ENCODE measurements at regions not wholly inside any gene's neighbourhood (a gene's known extent, or its start where the extent isn't known, plus 50 kb on each side); places are given as distances from the start of the nearest gene placed in this dataset.
"Not testable (repeated sequence)": the region's sequence is repeated elsewhere in the genome, so short reads cannot be mapped to it uniquely, and the experiment has no call there.

DNA sequence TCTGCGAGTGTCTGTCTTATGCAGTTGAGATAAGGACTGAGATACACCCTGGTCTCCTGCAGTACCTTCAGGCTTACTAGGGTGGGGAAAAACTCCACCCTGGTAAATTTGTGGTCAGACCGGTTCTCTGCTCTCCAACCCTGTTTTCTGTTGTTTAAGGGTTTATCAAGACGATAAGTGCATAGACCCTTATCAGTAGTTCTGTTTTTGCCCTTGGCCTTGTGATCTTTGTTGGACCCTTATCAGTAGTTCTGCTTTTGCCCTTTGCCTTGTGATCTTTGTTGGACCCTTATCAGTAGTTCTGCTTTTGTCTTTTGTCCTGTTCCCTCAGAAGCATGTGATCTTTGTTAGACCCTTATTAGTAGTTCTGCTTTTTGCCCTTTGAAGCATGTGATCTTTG, 83.3 kb upstream of the MARK1 start:
- H3K9me3 Mint-ChIP-seq (ENCODE audit: low read depth); H3K27ac Mint-ChIP-seq; H3K36me3 Mint-ChIP-seq (ENCODE audit: low read depth); POLR2A ChIA-PET; DNase-seq; ATAC-seq; H3K4me1 Mint-ChIP-seq; CTCF ChIA-PET; intact Hi-C loops (cut with DNase I, micrococcal nuclease); H3K4me3 Mint-ChIP-seq: not testable (repeated sequence)
- H3K27me3 Mint-ChIP-seq = peaks cover 18% of the 10 kb centered on the region

DNA sequence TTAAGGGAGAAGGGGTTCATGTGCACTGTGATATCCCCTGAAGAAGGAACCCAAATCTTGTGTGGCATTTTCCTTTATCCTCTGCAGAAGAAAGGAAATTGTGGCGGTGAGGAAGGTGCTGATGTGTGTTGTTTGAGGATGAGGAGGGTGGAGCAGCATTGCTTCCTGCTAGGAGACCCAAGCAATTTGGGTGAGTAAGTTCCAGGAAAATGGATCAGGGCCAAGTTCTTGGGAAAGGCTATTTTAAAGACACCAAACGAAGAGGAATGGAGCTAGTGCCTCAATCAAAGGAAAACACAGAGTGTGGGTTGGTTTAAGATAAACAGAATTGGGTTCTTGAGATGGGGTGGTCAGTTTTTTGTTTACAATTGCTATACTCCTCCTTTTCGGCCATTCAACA, 86.7 kb upstream of the MARK1 start:
- CTCF ChIA-PET = no interaction called here
- Mint-ChIP-seq H3K4me3 (no peak overlapping the region), H3K4me1 (no peaks in the 10 kb centered on the region), H3K36me3 (ENCODE audit: low read depth) (no peaks in the 10 kb centered on the region), H3K27me3 (peaks cover 11% of the 10 kb centered on the region), H3K9me3 (ENCODE audit: low read depth) (peaks cover 8% of the 10 kb centered on the region), H3K27ac (no peak overlapping the region)
- POLR2A ChIA-PET = no interaction called here
- DNase-seq = no peak
- no peak for ATAC-seq
- intact Hi-C loops (cut with DNase I, micrococcal nuclease) = no loop called here

DNA sequence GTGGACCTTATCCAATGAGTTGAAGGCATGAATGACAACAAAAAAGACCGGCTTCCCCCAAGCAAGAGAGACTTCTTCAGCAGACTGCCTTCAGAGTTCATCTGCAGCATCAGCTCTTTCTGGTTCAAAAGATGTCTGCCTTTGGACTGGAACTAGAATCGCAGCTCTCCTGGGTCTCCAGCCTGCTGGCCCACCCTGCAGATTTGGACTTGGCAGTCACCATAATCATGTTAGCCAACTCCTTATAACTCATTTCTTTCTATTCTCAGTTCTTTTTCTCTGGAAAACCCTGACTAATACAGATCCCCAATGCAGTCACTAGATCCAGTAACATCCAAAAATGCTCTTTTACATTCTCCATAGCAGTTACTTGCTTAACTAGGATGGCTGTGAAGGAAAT, 89.2 kb upstream of the MARK1 start:
- Mint-ChIP-seq H3K36me3 (ENCODE audit: low read depth) (no peaks in the 10 kb centered on the region), H3K4me3 (no peak overlapping the region), H3K9me3 (ENCODE audit: low read depth) (peaks cover under 1% of the 10 kb centered on the region), H3K4me1 (no peaks in the 10 kb centered on the region), H3K27me3 (peaks cover 14% of the 10 kb centered on the region), H3K27ac (no peak overlapping the region)
- DNase-seq (no peak), ATAC-seq (no peak)
- POLR2A ChIA-PET = no interaction called here
- CTCF ChIA-PET = no interaction called here
- intact Hi-C loops (cut with DNase I, micrococcal nuclease) = no loop called here

DNA sequence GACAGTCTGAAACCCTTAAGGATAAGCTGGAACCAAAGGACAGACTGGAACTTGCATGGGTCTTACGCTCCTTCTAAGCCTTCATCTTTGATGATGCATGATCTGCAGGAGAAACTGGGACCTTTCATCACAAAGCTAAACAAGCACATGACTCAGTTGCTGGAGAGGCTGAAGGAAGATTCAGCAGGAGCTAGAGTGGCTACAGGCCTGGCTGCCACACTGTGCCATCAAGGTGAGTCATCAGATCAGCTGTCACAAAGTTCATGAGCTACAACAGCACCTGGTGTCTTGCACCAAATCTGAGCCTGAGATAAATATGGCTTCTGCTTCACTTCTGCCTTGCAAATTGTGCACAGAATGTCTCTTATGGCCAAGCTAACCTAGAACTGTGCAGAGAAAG, 95.5 kb upstream of the MARK1 start:
- intact Hi-C loops (cut with DNase I, micrococcal nuclease) = no loop called here
- Mint-ChIP-seq H3K4me3 (no peak overlapping the region), H3K4me1 (no peaks in the 10 kb centered on the region), H3K27me3 (peaks cover 15% of the 10 kb centered on the region), H3K27ac (no peak overlapping the region), H3K36me3 (ENCODE audit: low read depth) (no peaks in the 10 kb centered on the region), H3K9me3 (ENCODE audit: low read depth) (no peaks in the 10 kb centered on the region)
- ChIA-PET CTCF (interaction anchor here (0.7 kb wide), 1 partner anchor 75 kb away, joined by 3 read pairs; no protein-coding TSS in a partner anchor), POLR2A (interaction anchor here (0.6 kb wide), 1 partner anchor 10 kb away, joined by 4 read pairs; no protein-coding TSS in a partner anchor)
- ATAC-seq = no peak
- DNase-seq = no peak

DNA sequence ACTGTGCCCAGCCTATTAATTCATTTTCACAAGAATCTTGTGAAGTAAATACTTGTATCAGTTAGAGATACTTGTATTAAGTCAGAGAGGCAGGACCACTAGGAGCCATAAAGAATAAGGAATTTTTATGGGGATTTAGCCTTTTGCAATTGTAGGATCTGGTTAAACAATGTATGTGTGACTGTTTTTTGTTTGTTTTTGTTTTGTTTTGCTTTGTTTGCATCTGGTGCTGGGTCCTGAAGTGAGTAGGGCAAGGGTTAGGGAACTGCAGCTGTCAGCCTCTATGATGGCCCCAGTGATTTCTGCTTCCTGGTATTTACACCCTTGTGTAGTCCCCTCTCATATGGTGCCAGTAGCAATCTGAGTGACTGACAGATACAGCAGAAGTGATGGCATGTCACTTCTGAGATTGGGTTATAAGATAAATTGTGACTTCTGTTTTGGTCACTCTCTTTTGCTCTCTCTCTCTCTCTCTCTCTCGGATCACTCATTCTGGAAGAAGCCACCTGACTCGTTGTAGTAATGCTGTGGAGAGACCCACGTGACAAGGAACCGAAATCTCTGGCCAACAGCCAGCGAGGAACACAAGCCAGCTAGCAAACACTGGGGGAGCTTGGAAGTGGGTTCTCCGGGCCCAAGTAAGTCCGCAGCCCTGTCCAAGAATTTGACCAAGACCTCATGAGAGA, 96.2 kb upstream of the MARK1 start:
- ChIA-PET POLR2A (no interaction called here), CTCF (interaction anchor here (0.6 to 0.9 kb wide), 3 partner anchors 23 to 74 kb away, joined by 3 read pairs; no protein-coding TSS in a partner anchor)
- no peaks in the 10 kb centered on the region for H3K4me1 Mint-ChIP-seq
- H3K4me3 Mint-ChIP-seq = no peak overlapping the region
- peaks cover 15% of the 10 kb centered on the region for H3K27me3 Mint-ChIP-seq
- DNase-seq (no peak), ATAC-seq (no peak)
- no peaks in the 10 kb centered on the region for H3K9me3 Mint-ChIP-seq (ENCODE audit: low read depth)
- intact Hi-C loops (cut with DNase I, micrococcal nuclease) = no loop called here
- no peaks in the 10 kb centered on the region for H3K36me3 Mint-ChIP-seq (ENCODE audit: low read depth)
- H3K27ac Mint-ChIP-seq = no peak overlapping the region

DNA sequence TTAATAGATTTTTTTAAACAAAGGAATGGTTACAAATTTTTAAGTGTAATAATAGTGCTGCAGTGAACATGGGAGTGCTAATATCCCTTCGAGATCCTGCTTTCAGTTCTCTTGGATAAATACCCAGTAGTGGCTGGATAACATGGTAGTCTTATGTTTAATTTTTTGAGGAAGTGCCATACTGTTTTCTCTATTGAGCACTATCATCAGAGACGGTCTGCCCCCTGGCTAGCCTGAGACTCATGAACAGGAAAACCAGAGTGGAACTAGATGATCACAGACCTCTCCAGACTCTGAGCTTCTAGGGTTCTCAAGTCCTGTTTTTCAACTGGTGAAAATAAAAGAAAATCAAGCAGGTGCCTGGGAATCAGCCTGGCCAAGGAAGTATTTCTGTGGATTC, 97.3 kb upstream of the MARK1 start:
- H3K4me1 Mint-ChIP-seq = peaks cover 1% of the 10 kb centered on the region
- ChIA-PET CTCF (no interaction called here), POLR2A (no interaction called here)
- intact Hi-C loops (cut with DNase I, micrococcal nuclease) = no loop called here
- H3K9me3 Mint-ChIP-seq (ENCODE audit: low read depth) = no peaks in the 10 kb centered on the region
- no peak overlapping the region for H3K4me3 Mint-ChIP-seq
- peaks cover 15% of the 10 kb centered on the region for H3K27me3 Mint-ChIP-seq
- ATAC-seq (no peak), DNase-seq (no peak)
- H3K27ac Mint-ChIP-seq = no peak overlapping the region
- no peaks in the 10 kb centered on the region for H3K36me3 Mint-ChIP-seq (ENCODE audit: low read depth)

DNA sequence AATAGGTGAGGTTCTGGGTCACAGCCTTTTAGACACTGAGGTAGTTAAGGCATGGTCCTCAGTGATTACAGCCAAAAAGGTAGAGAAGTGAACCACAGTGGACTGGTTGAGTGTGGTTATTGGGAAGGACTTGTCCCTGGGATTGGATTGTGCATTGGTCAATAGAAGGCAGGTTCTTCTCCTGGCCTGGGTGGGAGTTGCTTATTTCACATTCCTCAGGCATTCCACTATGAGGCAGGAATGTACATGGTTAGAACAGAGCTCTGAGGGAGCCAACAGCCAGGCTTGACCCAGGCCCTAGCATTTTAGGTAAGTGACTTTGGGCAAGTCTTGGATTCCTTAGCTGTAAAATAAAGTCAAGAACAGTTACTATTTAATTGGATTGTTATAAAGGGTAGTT, 97.9 kb upstream of the MARK1 start:
- H3K9me3 Mint-ChIP-seq (ENCODE audit: low read depth) = no peaks in the 10 kb centered on the region
- no peaks in the 10 kb centered on the region for H3K36me3 Mint-ChIP-seq (ENCODE audit: low read depth)
- no peak for ATAC-seq
- intact Hi-C loops (cut with DNase I, micrococcal nuclease) = no loop called here
- ChIA-PET POLR2A (no interaction called here), CTCF (no interaction called here)
- no peak overlapping the region for H3K4me3 Mint-ChIP-seq
- peaks cover 12% of the 10 kb centered on the region for H3K27me3 Mint-ChIP-seq
- no peak overlapping the region for H3K27ac Mint-ChIP-seq
- peaks cover 1% of the 10 kb centered on the region for H3K4me1 Mint-ChIP-seq
- DNase-seq = no peak

DNA sequence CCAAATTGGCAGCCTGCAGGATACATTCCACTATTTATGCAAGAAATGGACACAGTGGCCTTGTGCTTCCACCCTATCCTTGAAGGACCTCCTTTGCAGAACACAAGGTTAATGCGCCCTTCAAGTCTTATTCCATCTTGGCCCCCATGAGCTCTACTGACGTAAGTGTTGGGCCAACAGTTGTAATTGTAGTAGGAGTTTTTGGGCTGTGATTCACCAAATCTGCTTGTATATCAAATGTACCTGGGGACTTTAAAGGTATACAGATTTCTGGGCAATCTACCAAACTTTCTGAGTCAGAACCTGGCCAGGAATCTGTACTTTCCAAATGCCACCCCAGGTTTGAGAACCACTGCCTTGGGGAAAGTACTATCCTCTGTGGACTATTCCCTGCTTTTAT, 100.9 kb upstream of the MARK1 start:
- ATAC-seq (no peak), DNase-seq (no peak)
- H3K27me3 Mint-ChIP-seq = peaks cover 16% of the 10 kb centered on the region
- intact Hi-C loops (cut with DNase I, micrococcal nuclease) = no loop called here
- H3K36me3 Mint-ChIP-seq (ENCODE audit: low read depth) = no peaks in the 10 kb centered on the region
- no peak overlapping the region for H3K27ac Mint-ChIP-seq
- no peaks in the 10 kb centered on the region for H3K9me3 Mint-ChIP-seq (ENCODE audit: low read depth)
- ChIA-PET POLR2A (no interaction called here), CTCF (no interaction called here)
- no peak overlapping the region for H3K4me3 Mint-ChIP-seq
- H3K4me1 Mint-ChIP-seq = peaks cover 1% of the 10 kb centered on the region

DNA sequence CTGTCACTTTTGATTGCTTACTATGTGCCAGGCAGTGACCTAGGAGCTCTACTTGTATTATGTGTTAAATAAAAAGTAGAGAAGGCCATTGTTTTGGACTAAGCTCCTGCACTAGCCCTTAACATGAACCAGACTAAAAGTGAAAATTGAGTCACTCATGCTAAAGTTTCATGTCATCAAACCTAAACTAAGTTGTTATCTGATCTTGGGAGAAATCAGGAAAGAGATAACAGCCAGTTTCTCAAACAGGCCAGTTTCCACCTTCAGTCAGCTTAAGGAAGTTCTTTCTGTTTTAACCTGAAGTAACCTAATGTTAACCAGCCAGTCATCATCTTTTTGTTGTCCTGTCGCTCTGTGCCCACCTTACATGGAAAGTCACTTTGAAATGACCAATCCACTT, 102.1 kb upstream of the MARK1 start:
- Mint-ChIP-seq H3K36me3 (ENCODE audit: low read depth) (no peaks in the 10 kb centered on the region), H3K27me3 (peaks cover 18% of the 10 kb centered on the region), H3K4me3 (no peak overlapping the region), H3K9me3 (ENCODE audit: low read depth) (no peaks in the 10 kb centered on the region), H3K4me1 (peaks cover 1% of the 10 kb centered on the region), H3K27ac (no peak overlapping the region)
- DNase-seq = no peak
- intact Hi-C loops (cut with DNase I, micrococcal nuclease) = no loop called here
- ChIA-PET POLR2A (no interaction called here), CTCF (no interaction called here)
- ATAC-seq = peak; percentile 36

DNA sequence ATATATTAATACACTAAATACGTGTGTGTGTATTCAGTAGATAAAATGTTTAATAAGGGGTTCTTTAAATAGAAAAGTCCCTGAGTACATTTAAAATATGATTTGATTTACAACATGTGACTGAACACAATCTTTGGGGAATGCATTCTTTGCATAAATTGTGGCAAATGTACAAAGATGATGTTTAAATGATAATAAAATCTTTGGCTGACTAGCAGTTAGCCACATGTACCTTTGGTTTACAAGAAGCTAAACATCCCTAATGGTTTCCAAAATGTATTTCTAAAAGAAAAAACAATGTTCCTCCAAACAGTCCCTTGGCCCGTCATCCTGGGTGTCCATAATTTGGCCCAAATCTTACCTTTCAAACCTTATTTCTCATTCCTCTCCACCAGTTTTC, 106.4 kb upstream of the MARK1 start:
- CTCF ChIA-PET = no interaction called here
- POLR2A ChIA-PET = no interaction called here
- no peak for DNase-seq
- no peaks in the 10 kb centered on the region for H3K9me3 Mint-ChIP-seq (ENCODE audit: low read depth)
- H3K4me1 Mint-ChIP-seq = peaks cover 1% of the 10 kb centered on the region
- H3K4me3 Mint-ChIP-seq = no peak overlapping the region
- no peak for ATAC-seq
- H3K27ac Mint-ChIP-seq = no peak overlapping the region
- H3K27me3 Mint-ChIP-seq = peaks cover 10% of the 10 kb centered on the region
- intact Hi-C loops (cut with DNase I, micrococcal nuclease) = no loop called here
- no peaks in the 10 kb centered on the region for H3K36me3 Mint-ChIP-seq (ENCODE audit: low read depth)

DNA sequence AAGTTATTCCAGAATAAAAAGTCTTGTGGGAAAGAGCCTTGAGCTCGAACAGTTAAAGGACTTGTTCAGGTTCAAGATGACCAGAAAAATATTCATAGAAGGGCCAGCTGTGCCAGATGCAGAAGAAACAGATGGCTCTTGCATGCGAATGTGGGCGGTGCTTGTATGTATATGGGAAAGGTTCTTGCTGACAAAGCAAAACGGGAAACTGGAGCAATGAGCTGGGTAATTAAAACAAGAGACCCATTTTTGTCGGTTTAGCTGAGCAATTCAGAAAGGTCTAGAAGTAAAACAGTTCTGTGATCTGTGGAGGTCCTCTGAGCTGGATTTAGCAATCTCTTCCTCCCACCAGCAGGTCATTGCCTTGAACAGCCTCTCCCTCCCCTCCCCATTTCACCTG, 107.2 kb upstream of the MARK1 start:
- no peaks in the 10 kb centered on the region for H3K9me3 Mint-ChIP-seq (ENCODE audit: low read depth)
- H3K4me3 Mint-ChIP-seq = no peak overlapping the region
- DNase-seq (no peak), ATAC-seq (no peak)
- ChIA-PET CTCF (interaction anchor here (0.6 kb wide), 1 partner anchor 308 kb away, joined by 3 read pairs; no protein-coding TSS in a partner anchor), POLR2A (no interaction called here)
- no peaks in the 10 kb centered on the region for H3K36me3 Mint-ChIP-seq (ENCODE audit: low read depth)
- intact Hi-C loops (cut with DNase I, micrococcal nuclease) = no loop called here
- no peak overlapping the region for H3K27ac Mint-ChIP-seq
- no peaks in the 10 kb centered on the region for H3K4me1 Mint-ChIP-seq
- peaks cover 10% of the 10 kb centered on the region for H3K27me3 Mint-ChIP-seq

DNA sequence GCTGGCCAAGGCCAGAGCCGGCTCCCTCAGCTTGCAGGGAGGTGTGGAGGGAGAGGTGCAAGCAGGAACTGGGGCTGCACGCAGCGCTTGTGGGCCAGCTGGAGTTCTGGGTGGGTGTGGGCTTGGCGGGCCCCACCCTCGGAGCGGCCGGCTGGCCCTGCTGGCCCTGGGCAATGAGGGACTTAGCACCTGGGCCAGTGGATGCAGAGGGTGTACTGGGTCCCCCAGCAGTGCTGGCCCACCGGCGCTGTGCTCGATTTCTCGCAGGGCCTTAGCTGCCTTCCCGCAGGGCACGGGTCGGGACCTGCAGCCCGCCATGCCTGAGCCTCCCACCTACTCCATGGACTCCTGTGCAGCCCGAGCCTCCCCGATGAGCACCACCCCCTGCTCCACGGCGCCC, 115.6 kb upstream of the MARK1 start:
- H3K27me3 Mint-ChIP-seq; ATAC-seq; intact Hi-C loops (cut with DNase I, micrococcal nuclease); H3K9me3 Mint-ChIP-seq (ENCODE audit: low read depth); H3K36me3 Mint-ChIP-seq (ENCODE audit: low read depth); H3K4me1 Mint-ChIP-seq; H3K4me3 Mint-ChIP-seq; DNase-seq; H3K27ac Mint-ChIP-seq; CTCF ChIA-PET; POLR2A ChIA-PET: not testable (repeated sequence)

DNA sequence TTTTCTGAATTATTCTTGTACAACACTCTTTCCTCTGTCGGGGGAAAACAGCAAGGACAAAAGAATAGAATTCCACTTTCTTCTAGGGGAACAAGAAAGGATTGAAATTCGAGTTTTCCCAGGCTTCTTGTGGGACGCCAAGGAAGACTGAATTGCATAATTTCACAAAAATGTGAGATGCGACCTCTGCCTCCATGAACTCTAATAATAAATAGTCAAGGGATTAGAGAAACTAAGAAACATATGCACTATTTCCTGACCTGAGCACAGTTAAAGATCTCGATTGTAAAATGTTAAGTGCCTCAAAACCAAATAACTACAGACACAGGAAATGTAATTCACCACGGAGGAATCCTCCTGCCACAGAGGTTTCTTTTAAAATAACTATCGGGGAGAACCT, 117.3 kb upstream of the MARK1 start:
- intact Hi-C loops (cut with DNase I, micrococcal nuclease) = no loop called here
- ATAC-seq = no peak
- Mint-ChIP-seq H3K4me1 (no peaks in the 10 kb centered on the region), H3K27ac (no peak overlapping the region), H3K27me3 (peaks cover 9% of the 10 kb centered on the region), H3K9me3 (ENCODE audit: low read depth) (no peaks in the 10 kb centered on the region), H3K36me3 (ENCODE audit: low read depth) (no peaks in the 10 kb centered on the region), H3K4me3 (no peak overlapping the region)
- no peak for DNase-seq
- CTCF ChIA-PET = no interaction called here
- POLR2A ChIA-PET = no interaction called here

Data from activated CD4-positive, alpha-beta T cell treated with anti-CD3 and anti-CD28 coated beads for 36 hours (primary cell).